ENCODE measurements at regions not wholly inside any gene's neighbourhood (a gene's known extent, or its start where the extent isn't known, plus 50 kb on each side); places are given as distances from the start of the nearest gene placed in this dataset.

GRCh38 chr4:156344397-156344796, 390.7 kb upstream of the CTSO start:
- Mint-ChIP-seq H3K27me3 (ENCODE audit: insufficient read depth, low read depth, poor library complexity) (no peaks in the 10 kb centered on the region), H3K36me3 (ENCODE audit: low read depth) (no peaks in the 10 kb centered on the region)
- no peak overlapping the region for H3K4me3 ChIP-seq

More at GRCh38 chr4:156344397-156344796, 390.7 kb upstream of the CTSO start:
- Mint-ChIP-seq H3K4me3 (no peak overlapping the region), H3K9me3 (no peaks in the 10 kb centered on the region), H3K27ac (no peak overlapping the region), H3K4me1 (peaks cover 27% of the 10 kb centered on the region; the same call in 2 of the 3 replicates)
- TF ChIP-seq ZNF462 (CRISPR knock-in tag; IDR thresholded peaks at IDR 0.05): no peak
- TF ChIP-seq STAT1 (IDR thresholded peaks at IDR 0.05; ENCODE audit: unreplicated experiment): no peak
- no peak for TF ChIP-seq CTCF (conservative IDR thresholded peaks at IDR 0.05; ENCODE audit: low read depth in 2 of 2)
- TF ChIP-seq ETS1 (IDR thresholded peaks at IDR 0.05): no peak
- TF ChIP-seq EZH2phosphoT487 (IDR thresholded peaks at IDR 0.05; ENCODE audit: unreplicated experiment): no peak
- TF ChIP-seq NANOG (IDR thresholded peaks at IDR 0.05; ENCODE audit: borderline replicate concordance): no peak
- no peak for TF ChIP-seq ZNF114 (CRISPR knock-in tag; IDR thresholded peaks at IDR 0.05)
- no peak for TF ChIP-seq CREB1 (CRISPR knock-in tag; IDR thresholded peaks at IDR 0.05; ENCODE audit: low read depth)
- no peak for TF ChIP-seq EZH2 (IDR thresholded peaks at IDR 0.05; ENCODE audit: low read depth, unreplicated experiment)
- TF ChIP-seq REST (IDR thresholded peaks at IDR 0.05; ENCODE audit: unreplicated experiment): no peak
- no peak for TF ChIP-seq ZNF331 (CRISPR knock-in tag; IDR thresholded peaks at IDR 0.05; ENCODE audit: low read depth)
- TF ChIP-seq POLR2AphosphoS5 (IDR thresholded peaks at IDR 0.05; ENCODE audit: low read depth): no peak
- no peak for TF ChIP-seq JUNB (IDR thresholded peaks at IDR 0.05; ENCODE audit: unreplicated experiment)
- Histone ChIP-seq H2AFZ (peak overlapping the region; percentile 28; the same call in 1 of the 2 replicates), H4K20me1 (replicated peaks; ENCODE audit: insufficient read depth) (no peaks in the 10 kb centered on the region), H3K4me1 (ENCODE audit: insufficient read depth) (peaks cover 27% of the 10 kb centered on the region), H3K79me2 (replicated peaks; ENCODE audit: insufficient read depth) (no peaks in the 10 kb centered on the region), H3K4me2 (no peak overlapping the region), H3F3A (replicated peaks; ENCODE audit: low read depth) (no peaks in the 10 kb centered on the region), H3K9me2 (ENCODE audit: insufficient read depth) (peaks cover 5% of the 10 kb centered on the region; the same call in 1 of the 2 replicates), H3K27ac (ENCODE audit: low read depth) (no peak overlapping the region), H3K27me3 (ENCODE audit: insufficient read depth) (no peaks in the 10 kb centered on the region), H3K36me3 (ENCODE audit: insufficient read depth) (no peaks in the 10 kb centered on the region)
- ATAC-seq (no peak), DNase-seq (ENCODE audit: low spot score) (no peak)

All from GM23338 (cell line).